Ascending aorta (tissue), 2 donors: ENCODE measurements at regions not wholly inside any gene's neighbourhood (a gene's known extent, or its start where the extent isn't known, plus 50 kb on each side); places are given as distances from the start of the nearest gene placed in this dataset.

Experiments used
- DNase-seq, 2 donors: peaks; one replicate each; pipeline ENCODE4 v3.0.0-alpha.2; 2019; ENCODE audit warnings: low spot score in 2 of 2
- H3K27ac ChIP-seq, 2 donors: fragments of 200-600 bp; sonication (generic); one replicate each; pipeline ENCODE4 v1.5.1; 2016 to 2017; ENCODE audit warnings: mild to moderate bottlenecking in 1 of 2
- H3K27me3 ChIP-seq: fragments of 200-600 bp; sonication (generic); one replicate; pipeline ENCODE4 v1.5.1; 2017
- H3K36me3 ChIP-seq, 2 donors: fragments of 200-600 bp; sonication (generic); one replicate each; pipeline ENCODE4 v1.5.1; 2016
- H3K4me1 ChIP-seq, 2 donors: fragments of 200-600 bp; sonication (generic); one replicate each; pipeline ENCODE4 v1.5.1; 2016 to 2017; ENCODE audit warnings: mild to moderate bottlenecking in 1 of 2
- H3K4me3 ChIP-seq, 2 donors: fragments of 200-600 bp; sonication (generic); one replicate each; pipeline ENCODE4 v1.5.1; 2016 to 2017; ENCODE audit warnings: mild to moderate bottlenecking in 1 of 2
- H3K9me3 ChIP-seq, 2 donors: fragments of 200-600 bp; sonication (generic); one replicate each; pipeline ENCODE4 v1.5.1; 2016
- intact Hi-C: fragments of 100-400 bp; cut with DNase I; formaldehyde crosslinking; loops from one replicate; pipeline ENCODE4 v1.15.1; 2023
- TF ChIP-seq, protein P1 (sequence below), 3 experiments: fragments of 200-600 bp in 2 of 3; fragments of 450-650 bp in 1 of 3; sonication (generic) in 2 of 3; IDR thresholded peaks; one replicate each; pipeline ENCODE4 v1.5.1; 2016 to 2019; ENCODE audit warnings: antibody characterized with exemption in 3 of 3, mild to moderate bottlenecking in 1 of 3, moderate library complexity in 1 of 3

DNA sequence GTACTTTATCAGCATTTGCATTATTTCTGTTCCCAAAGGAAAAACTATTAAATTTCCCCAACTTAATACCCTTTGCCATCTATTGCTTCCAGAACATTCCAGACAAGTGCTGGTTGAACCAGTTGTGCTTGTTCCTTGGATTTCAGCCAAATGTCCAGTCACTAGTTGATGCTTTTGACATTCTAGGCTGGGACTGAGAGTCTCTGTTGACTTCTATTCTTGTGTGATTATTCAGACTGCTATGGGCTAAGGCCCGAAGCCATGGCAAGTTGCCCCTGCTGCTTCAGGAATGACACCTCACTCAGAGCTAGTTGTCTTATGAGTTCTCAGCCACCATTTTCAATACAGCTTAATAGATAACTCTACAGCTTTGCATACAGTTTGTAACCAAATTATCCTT is 458.1 kb upstream of the ARGLU1 start:
- Histone ChIP-seq H3K27ac (peak overlapping the region; percentile 74 to 76), H3K4me3 (no peak overlapping the region), H3K36me3 (no peaks in the 10 kb centered on the region), H3K4me1 (peaks cover 0 to 13% of the 10 kb centered on the region in 2 donors), H3K9me3 (no peaks in the 10 kb centered on the region), H3K27me3 (no peaks in the 10 kb centered on the region)
- TF ChIP-seq, protein P1, sequence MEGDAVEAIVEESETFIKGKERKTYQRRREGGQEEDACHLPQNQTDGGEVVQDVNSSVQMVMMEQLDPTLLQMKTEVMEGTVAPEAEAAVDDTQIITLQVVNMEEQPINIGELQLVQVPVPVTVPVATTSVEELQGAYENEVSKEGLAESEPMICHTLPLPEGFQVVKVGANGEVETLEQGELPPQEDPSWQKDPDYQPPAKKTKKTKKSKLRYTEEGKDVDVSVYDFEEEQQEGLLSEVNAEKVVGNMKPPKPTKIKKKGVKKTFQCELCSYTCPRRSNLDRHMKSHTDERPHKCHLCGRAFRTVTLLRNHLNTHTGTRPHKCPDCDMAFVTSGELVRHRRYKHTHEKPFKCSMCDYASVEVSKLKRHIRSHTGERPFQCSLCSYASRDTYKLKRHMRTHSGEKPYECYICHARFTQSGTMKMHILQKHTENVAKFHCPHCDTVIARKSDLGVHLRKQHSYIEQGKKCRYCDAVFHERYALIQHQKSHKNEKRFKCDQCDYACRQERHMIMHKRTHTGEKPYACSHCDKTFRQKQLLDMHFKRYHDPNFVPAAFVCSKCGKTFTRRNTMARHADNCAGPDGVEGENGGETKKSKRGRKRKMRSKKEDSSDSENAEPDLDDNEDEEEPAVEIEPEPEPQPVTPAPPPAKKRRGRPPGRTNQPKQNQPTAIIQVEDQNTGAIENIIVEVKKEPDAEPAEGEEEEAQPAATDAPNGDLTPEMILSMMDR (IDR thresholded peaks at IDR 0.05) = no peak
- intact Hi-C loops = loop anchor here (1.0 to 10.0 kb wide), 3 partner anchors 17 to 461 kb away; partner anchors contain the start of gene ARGLU1
- DNase-seq = peak; percentile 78 to 95

DNA sequence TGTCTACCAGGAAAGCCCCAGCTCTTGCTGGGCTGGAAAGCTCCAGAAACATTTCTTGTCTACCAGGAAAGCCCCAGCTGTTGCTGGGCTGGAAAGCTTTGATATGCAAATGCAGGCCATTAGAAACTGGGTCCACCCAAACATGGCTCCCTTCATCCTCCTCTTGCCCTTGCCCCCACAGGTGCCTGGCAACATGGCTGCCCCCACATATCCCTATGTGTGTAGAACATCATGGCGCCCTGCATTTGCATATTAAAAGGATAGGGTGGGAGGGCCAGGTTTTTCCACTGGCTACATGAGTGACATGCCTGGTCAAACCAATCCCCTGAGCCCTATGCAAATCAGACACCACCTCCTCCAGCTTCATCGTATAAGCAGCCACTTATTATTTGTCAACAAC is 455.4 kb upstream of the ARGLU1 start:
- no peak overlapping the region for H3K4me3 ChIP-seq
- H3K27ac ChIP-seq = no peak overlapping the region
- no peaks in the 10 kb centered on the region for H3K27me3 ChIP-seq
- DNase-seq = no peak
- intact Hi-C loops = loop anchor here (5.0 to 10.0 kb wide), 2 partner anchors 41 to 459 kb away; partner anchors contain the start of gene ARGLU1
- no peaks in the 10 kb centered on the region for H3K9me3 ChIP-seq
- peaks cover 0 to 13% of the 10 kb centered on the region in 2 donors for H3K4me1 ChIP-seq
- TF ChIP-seq, protein P1 (IDR thresholded peaks at IDR 0.05) = no peak
- H3K36me3 ChIP-seq = no peaks in the 10 kb centered on the region

DNA sequence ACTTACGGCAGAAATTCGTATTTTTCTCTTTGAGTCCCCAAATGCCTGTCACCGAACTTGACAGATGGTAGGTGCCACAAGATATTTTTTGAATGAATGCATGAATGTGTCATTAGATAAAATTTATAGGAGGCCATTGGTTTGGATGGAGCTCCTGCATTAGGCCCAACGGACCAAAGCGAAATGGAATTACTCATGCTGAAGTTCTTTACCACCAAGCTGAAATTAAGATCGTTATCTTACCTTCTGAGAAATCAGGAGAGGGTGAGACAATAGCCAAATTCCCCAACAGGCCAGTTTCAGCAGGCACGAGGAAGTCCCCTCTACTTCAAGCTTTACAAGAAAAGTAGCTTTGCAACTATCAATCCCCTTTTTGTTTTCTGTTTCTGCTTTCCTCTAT is 452.5 kb upstream of the ARGLU1 start:
- Histone ChIP-seq H3K36me3 (no peaks in the 10 kb centered on the region), H3K27ac (no peak overlapping the region), H3K27me3 (no peaks in the 10 kb centered on the region), H3K4me1 (peaks cover 0 to 7% of the 10 kb centered on the region in 2 donors), H3K4me3 (no peak overlapping the region), H3K9me3 (no peaks in the 10 kb centered on the region)
- TF ChIP-seq, protein P1 (IDR thresholded peaks at IDR 0.05) = no peak
- intact Hi-C loops = loop anchor here (5.0 to 10.0 kb wide), 2 partner anchors 38 to 456 kb away; partner anchors contain the start of gene ARGLU1
- no peak for DNase-seq

DNA sequence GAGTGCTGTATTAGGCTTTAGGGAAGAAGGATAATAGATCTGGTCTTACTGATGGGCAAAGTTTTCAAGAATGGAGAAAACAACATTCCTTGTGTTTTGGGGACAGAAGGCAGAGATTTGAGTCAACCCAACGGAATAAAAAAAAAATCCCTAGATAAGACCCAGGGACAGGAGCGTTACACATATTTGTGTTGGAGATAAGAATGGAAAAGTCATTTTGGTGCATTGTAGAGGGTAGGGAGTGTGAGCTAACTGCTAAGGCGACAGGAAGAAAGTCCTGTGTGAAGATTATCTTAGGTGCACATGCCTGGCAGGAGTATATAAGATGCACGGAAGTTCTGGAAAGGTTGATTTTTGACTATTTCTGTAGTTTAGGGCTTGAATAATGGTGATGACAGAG is 450.3 kb upstream of the ARGLU1 start:
- Histone ChIP-seq H3K36me3 (no peaks in the 10 kb centered on the region), H3K27ac (no peak overlapping the region), H3K4me3 (no peak overlapping the region), H3K4me1 (no peaks in the 10 kb centered on the region), H3K27me3 (no peaks in the 10 kb centered on the region), H3K9me3 (no peaks in the 10 kb centered on the region)
- DNase-seq = no peak
- intact Hi-C loops = no loop called here
- TF ChIP-seq, protein P1 (IDR thresholded peaks at IDR 0.05) = no peak

DNA sequence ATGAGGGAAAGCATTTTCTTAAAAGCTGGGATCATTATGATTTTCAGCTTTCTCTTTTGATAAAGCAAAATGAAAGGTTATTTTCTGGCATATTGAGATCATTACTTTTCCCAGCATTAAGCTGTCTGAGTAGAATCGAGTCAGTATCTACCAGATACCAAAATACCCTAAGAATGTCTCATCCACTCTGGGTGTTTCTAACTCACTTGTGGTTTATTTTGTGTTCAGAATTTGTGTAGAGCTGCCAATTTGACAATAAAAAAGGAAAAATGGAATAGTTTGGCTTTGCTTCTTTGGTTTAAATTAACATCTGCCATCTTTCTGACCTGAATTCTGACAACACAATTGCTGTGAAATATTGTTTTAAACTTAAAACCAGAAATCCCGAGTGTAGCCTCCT is 438.7 kb upstream of the ARGLU1 start:
- Histone ChIP-seq H3K9me3 (no peaks in the 10 kb centered on the region), H3K27ac (no peak overlapping the region), H3K36me3 (no peaks in the 10 kb centered on the region), H3K27me3 (no peaks in the 10 kb centered on the region), H3K4me3 (no peak overlapping the region), H3K4me1 (no peaks in the 10 kb centered on the region)
- intact Hi-C loops = no loop called here
- TF ChIP-seq, protein P1 (IDR thresholded peaks at IDR 0.05) = no peak
- DNase-seq = no peak

DNA sequence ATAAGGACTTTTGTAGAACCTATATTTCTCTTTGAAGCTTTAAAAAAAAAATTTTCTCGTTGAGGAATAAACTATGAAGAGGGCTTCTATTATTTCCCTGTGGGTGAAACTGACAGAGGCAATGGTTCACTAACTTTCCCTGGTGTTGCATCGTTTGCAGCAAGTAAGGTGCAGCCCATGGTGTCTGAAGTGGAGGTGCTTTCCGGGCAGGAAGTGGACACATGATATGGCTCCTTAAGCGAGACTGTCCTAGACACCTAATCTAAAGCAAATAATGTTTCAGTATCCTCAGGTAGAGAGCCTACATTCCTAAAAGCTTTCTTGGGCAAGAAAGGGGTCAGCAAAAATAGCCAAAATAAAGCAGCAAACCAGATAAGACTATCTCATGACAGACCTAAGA is 437.6 kb upstream of the ARGLU1 start:
- Histone ChIP-seq H3K9me3 (no peaks in the 10 kb centered on the region), H3K36me3 (no peaks in the 10 kb centered on the region), H3K4me3 (no peak overlapping the region), H3K27me3 (no peaks in the 10 kb centered on the region), H3K4me1 (no peaks in the 10 kb centered on the region), H3K27ac (no peak overlapping the region)
- intact Hi-C loops = no loop called here
- TF ChIP-seq, protein P1 (IDR thresholded peaks at IDR 0.05) = no peak
- DNase-seq = no peak
